HG03521 (cell line): ENCODE measurements at regions not wholly inside any gene's neighbourhood (a gene's known extent, or its start where the extent isn't known, plus 50 kb on each side); places are given as distances from the start of the nearest gene placed in this dataset.
A peak's percentile ranks its signal among the peaks of the same experiment; 100 is the strongest.

Experiments
- ATAC-seq: cut with Tn5 transposase; IDR thresholded peaks from one replicate; pipeline ENCODE4 v1.9.1; 2021; ENCODE audit warnings: mild to moderate bottlenecking, moderate library complexity; ENCODE audit not compliant: unreplicated experiment

- no peak for ATAC-seq
Observed at GRCh38 chr2:205902041-205902899, 183.7 kb downstream of the INO80D start.

DNA sequence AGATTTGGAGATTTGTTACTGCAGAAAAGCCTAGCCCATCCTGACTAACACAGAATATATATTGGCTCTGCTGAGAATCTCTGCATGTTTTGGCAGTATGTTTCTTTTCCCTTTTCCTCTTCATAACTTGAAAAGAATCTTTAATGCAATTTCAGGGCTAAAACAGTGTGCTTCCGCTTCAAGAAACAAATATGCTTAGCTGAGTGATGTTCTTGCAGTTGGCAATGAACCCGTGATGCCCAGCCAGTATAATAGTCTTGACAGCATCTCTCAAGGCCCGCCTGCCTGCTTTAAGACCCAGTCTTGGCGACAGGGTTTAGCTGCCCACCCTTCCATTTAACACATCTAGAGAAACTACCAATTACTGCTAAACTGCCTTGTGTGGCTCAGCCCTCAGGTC, 184.5 kb downstream of the INO80D start:
- ATAC-seq, result no peak

- ATAC-seq, result no peak
Observed at GRCh38 chr2:205898744-205899143, 187.2 kb downstream of the INO80D start.

DNA sequence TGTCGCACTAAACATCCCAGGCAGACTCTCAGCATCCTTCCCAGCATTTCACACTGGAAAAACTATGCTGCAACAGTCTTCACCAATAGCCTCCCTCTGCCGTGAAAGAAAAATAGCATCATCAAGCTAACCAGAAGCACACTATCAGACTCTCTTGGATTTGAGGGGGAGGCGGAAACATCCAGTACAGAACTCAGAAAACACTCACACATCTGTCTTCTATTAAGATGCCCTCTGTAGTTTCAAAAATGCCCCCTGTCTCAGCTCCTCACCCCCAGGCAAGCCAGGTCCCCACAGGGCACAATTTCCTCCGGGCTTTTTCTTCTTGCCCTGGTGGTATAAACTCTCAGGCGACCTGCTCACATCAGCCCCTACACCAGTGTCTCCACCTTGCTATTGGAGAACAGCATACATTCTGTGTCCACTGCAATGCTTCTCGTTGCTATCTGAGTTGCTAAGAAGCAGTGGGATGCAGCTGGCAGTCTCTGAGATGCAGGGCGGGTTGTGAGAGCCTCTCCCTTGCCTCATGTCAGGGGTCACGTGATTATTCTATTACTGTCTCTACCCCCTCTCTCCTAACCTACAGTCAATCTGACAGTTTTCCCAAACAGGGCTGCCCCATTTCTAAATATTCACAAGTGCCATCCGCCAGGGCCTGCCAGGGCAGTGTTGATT, 189.9 kb downstream of the INO80D start:
- ATAC-seq, result no peak

- no peak for ATAC-seq
Observed at GRCh38 chr2:205892665-205893259, 193.2 kb downstream of the INO80D start.

DNA sequence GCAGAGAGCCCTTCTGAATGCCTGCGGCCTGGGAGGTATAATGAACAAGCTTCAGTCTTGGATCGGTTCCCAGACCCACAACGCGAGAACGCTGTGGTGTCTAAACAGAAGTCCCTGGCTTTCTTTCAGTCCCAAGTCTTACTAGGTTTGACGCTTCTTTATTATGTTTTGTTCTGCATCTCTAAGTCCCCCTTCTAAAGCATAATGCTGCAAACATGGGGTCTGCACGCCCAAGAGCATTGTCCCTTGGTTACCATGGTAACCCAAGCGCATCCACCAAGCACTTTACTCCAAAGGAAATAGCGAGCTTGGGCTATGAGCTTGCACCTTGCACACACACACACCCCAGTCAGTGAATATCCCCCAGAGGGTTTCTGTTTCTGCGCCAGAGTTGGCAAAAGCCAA, 193.7 kb downstream of the INO80D start:
- ATAC-seq, result no peak

DNA sequence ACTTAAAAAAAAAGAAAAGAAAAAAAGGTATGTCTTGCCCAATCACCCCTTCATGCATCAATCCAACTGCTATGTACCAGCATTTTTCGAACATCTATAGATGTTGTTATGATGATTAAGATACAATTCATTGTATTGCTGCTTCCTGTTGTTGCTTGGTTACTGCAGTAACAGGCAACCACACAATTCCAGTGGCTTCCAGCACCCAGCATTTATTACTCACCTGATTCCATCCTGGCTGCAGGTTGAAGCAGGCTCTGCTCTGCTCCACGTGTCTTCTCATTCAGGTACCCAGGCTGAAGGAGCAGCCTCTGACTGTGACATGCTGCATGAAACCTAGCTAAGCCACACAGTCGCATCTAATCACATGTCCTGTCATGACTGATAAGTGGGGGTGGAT, 196.9 kb downstream of the INO80D start:
- ATAC-seq, result no peak

DNA sequence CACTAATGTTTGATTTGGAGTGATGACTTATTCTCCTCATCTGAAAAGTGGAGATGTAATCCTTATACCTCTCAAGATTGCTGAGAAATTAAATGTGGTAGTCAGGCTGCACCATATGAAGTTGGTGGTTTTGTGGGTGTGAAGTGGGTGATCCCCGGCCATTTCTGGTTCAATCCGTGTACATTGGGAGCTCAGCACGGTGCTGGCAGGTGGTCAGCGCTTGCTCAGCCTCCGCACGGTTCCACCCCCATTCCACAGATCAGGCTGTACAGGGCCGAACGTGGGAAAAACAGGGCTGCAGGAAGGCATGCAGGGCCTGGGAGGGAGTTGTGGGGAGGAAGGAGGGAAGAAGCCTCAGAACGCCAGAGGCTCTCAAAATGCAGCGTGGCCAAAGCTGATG, 198.3 kb downstream of the INO80D start:
- ATAC-seq, result no peak

GRCh38 chr2:205885492-205886099, 200.4 kb downstream of the INO80D start:
- ATAC-seq, result peak; percentile 61

GRCh38 chr2:205883965-205884364, 201.7 kb downstream of the NRP2 start:
- ATAC-seq, result no peak

GRCh38 chr2:205882806-205883425, 200.6 kb downstream of the NRP2 start:
- no peak for ATAC-seq

GRCh38 chr2:205880048-205880447, 197.7 kb downstream of the NRP2 start:
- no peak for ATAC-seq

GRCh38 chr2:205878999-205879762, 196.9 kb downstream of the NRP2 start:
- no peak for ATAC-seq

DNA sequence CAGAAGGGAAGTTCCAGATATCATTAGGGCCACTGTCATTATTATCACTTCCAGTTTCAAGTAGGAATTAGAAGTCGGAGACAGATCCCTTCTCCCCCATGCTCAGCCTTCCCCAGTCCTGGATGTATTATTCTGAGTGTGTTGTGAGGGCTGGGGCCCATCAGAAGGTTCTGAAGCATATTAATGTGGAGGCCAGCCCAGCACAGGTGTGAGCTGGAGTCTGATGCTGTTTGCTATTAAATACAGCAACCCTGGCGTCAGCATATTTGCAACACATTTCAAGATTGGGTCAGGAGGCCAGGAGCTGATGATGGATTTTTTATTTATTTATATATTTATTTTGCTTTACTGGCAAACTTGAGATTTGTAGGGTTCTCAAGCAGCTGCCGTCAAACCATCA, 195.2 kb downstream of the NRP2 start:
- ATAC-seq, result no peak

GRCh38 chr2:205876127-205876526, 193.8 kb downstream of the NRP2 start:
- no peak for ATAC-seq

GRCh38 chr2:205872716-205873115, 190.4 kb downstream of the NRP2 start:
- ATAC-seq, result no peak

DNA sequence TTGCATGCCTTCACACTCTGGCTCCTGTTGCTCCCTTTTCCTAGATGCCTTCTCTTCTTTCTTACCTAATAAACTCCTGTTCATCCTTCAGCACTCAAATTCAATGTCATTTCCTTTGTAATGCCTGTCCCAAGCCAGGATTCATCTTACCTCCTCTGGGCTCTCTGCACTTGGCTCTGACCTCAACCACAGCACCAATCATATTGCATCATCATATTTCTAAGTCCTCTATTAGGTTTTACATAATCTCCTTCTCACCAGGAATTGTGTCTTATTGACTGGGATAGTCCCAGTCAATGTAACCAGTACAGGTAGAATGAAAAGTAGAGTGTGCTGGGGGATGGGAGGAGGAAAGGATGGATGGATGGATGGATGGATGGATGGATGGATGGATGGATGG, 187.1 kb downstream of the NRP2 start:
- ATAC-seq, result no peak

- ATAC-seq, result no peak
Observed at GRCh38 chr2:205868773-205869333, 186.6 kb downstream of the NRP2 start.

GRCh38 chr2:205868053-205868452, 185.8 kb downstream of the NRP2 start:
- no peak for ATAC-seq

DNA sequence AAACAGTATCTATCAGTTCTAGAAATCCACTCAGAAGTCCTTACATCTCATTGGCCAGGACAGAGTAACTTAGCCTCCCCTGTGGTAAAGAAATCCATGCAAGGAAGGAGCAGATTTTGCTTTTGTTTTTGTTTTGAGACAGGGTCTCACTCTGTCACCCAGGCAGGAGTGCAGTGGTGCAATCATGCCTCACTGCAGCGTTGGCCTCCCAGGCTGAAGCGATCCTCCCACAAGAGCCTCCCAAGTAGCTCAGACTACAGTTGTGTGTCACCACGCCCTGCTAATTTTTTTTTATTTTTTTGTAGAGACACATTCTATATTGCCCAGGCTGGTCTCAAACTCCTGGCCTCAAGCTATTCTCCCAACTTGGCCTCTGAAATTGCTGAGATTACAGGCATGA, 185.1 kb downstream of the NRP2 start:
- no peak for ATAC-seq
